ENCODE measurements at regions not wholly inside any gene's neighbourhood (a gene's known extent, or its start where the extent isn't known, plus 50 kb on each side); places are given as distances from the start of the nearest gene placed in this dataset.

DNA sequence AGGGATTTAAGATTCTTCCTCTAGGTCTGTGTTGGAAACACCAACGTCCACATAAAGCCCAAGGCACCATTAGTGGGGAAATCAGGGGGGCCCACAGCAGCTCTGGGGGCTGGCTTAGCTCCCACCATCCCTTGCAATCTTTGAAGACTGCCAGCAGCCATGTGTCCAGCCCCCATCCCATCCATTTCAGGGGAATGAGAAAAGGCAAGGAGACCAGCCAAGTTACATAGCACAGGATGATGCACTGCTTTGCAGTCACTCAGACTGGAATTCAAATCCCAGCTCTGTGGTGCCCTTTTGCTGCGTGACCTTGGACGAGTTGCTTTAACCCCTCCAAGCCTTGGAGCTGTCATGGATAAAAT, 108.9 kb upstream of the ZMIZ1 start:
- intact Hi-C loops (cut with micrococcal nuclease), result no loop called here
- CTCF ChIA-PET, result no interaction called here
- no peaks in the 10 kb centered on the region for H3K36me3 ChIP-seq (ENCODE audit: low read depth, low read length)
- no peak overlapping the region for H3K27ac ChIP-seq (ENCODE audit: low read length)
- DNase-seq, result no peak
- H3K4me3 ChIP-seq (ENCODE audit: low read length), result no peak overlapping the region
- H3K27me3 ChIP-seq (ENCODE audit: low read length), result no peaks in the 10 kb centered on the region
- no peaks in the 10 kb centered on the region for H3F3A ChIP-seq (ENCODE audit: low read length, unreplicated experiment)
- no peak overlapping the region for H3K4me2 ChIP-seq (ENCODE audit: low read length)
- H3K4me1 ChIP-seq (ENCODE audit: insufficient read depth, low read length), result peaks cover 25% of the 10 kb centered on the region
- no peaks in the 10 kb centered on the region for H3K79me2 ChIP-seq (ENCODE audit: low read length)
- no peaks in the 10 kb centered on the region for H3K9me3 ChIP-seq (ENCODE audit: low read length)
- H3K9ac ChIP-seq (ENCODE audit: low read length), result no peak overlapping the region
- BruUV-seq (replicated peaks), result no TSS peak
- no peak overlapping the region for H2AFZ ChIP-seq (ENCODE audit: low read length)
- no peak for ATAC-seq
- POLR2A ChIA-PET (ENCODE audit: unreplicated experiment), result no interaction called here
- no peaks in the 10 kb centered on the region for H4K20me1 ChIP-seq (ENCODE audit: low read length)
- no peaks in the 10 kb centered on the region for H3K9me2 ChIP-seq (replicated peaks; ENCODE audit: low read length)
- TF ChIP-seq EZH2 (IDR thresholded peaks at IDR 0.05; ENCODE audit: low read length, unreplicated experiment), result no peak
- TF ChIP-seq EZH2phosphoT487 (IDR thresholded peaks at IDR 0.05; ENCODE audit: borderline replicate concordance, low read length), result no peak
- TF ChIP-seq CTCF (conservative IDR thresholded peaks at IDR 0.05; ENCODE audit: low read depth, low read length), result no peak

GRCh38 chr10:78960316-78960800, 108.4 kb upstream of the ZMIZ1 start:
- H2AFZ ChIP-seq (ENCODE audit: low read length), result no peak overlapping the region
- H3K4me3 ChIP-seq (ENCODE audit: low read length), result no peak overlapping the region
- intact Hi-C loops (cut with micrococcal nuclease), result no loop called here
- peaks cover 30% of the 10 kb centered on the region for H3K4me1 ChIP-seq (ENCODE audit: insufficient read depth, low read length)
- H3K4me2 ChIP-seq (ENCODE audit: low read length), result peak overlapping the region; percentile 9
- ChIA-PET CTCF (no interaction called here), POLR2A (ENCODE audit: unreplicated experiment) (no interaction called here)
- no peaks in the 10 kb centered on the region for H3K9me3 ChIP-seq (ENCODE audit: low read length)
- H3K9me2 ChIP-seq (replicated peaks; ENCODE audit: low read length), result no peaks in the 10 kb centered on the region
- H3K79me2 ChIP-seq (ENCODE audit: low read length), result no peaks in the 10 kb centered on the region
- BruUV-seq (replicated peaks), result no TSS peak
- H3K36me3 ChIP-seq (ENCODE audit: low read depth, low read length), result no peaks in the 10 kb centered on the region
- no peaks in the 10 kb centered on the region for H3F3A ChIP-seq (ENCODE audit: low read length, unreplicated experiment)
- no peak overlapping the region for H3K9ac ChIP-seq (ENCODE audit: low read length)
- TF ChIP-seq EZH2phosphoT487 (IDR thresholded peaks at IDR 0.05; ENCODE audit: borderline replicate concordance, low read length) (no peak), EZH2 (IDR thresholded peaks at IDR 0.05; ENCODE audit: low read length, unreplicated experiment) (no peak), CTCF (conservative IDR thresholded peaks at IDR 0.05; ENCODE audit: low read depth, low read length) (no peak)
- no peaks in the 10 kb centered on the region for H3K27me3 ChIP-seq (ENCODE audit: low read length)
- DNase-seq (peak; percentile 99), ATAC-seq (peak; percentile 12)
- peak overlapping the region; percentile 1; the same call in 1 of the 2 replicates for H3K27ac ChIP-seq (ENCODE audit: low read length)
- H4K20me1 ChIP-seq (ENCODE audit: low read length), result no peaks in the 10 kb centered on the region

GRCh38 chr10:78961760-78962159, 107.0 kb upstream of the ZMIZ1 start:
- BruUV-seq (replicated peaks), result no TSS peak
- ChIA-PET CTCF (no interaction called here), POLR2A (ENCODE audit: unreplicated experiment) (interaction anchor here (1.0 kb wide), 1 partner anchor 32 kb away, joined by 3 read pairs; no protein-coding TSS in a partner anchor)
- H3K4me3 ChIP-seq (ENCODE audit: low read length), result no peak overlapping the region
- H4K20me1 ChIP-seq (ENCODE audit: low read length), result no peaks in the 10 kb centered on the region
- H3K4me2 ChIP-seq (ENCODE audit: low read length), result no peak overlapping the region
- intact Hi-C loops (cut with micrococcal nuclease), result no loop called here
- H3K27me3 ChIP-seq (ENCODE audit: low read length), result no peaks in the 10 kb centered on the region
- no peak overlapping the region for H3K9ac ChIP-seq (ENCODE audit: low read length)
- no peak overlapping the region for H2AFZ ChIP-seq (ENCODE audit: low read length)
- no peaks in the 10 kb centered on the region for H3K79me2 ChIP-seq (ENCODE audit: low read length)
- peaks cover 39% of the 10 kb centered on the region for H3K4me1 ChIP-seq (ENCODE audit: insufficient read depth, low read length)
- no peak overlapping the region for H3K27ac ChIP-seq (ENCODE audit: low read length)
- no peaks in the 10 kb centered on the region for H3F3A ChIP-seq (ENCODE audit: low read length, unreplicated experiment)
- no peak for TF ChIP-seq CTCF (conservative IDR thresholded peaks at IDR 0.05; ENCODE audit: low read depth, low read length)
- no peak for TF ChIP-seq EZH2 (IDR thresholded peaks at IDR 0.05; ENCODE audit: low read length, unreplicated experiment)
- no peak for TF ChIP-seq EZH2phosphoT487 (IDR thresholded peaks at IDR 0.05; ENCODE audit: borderline replicate concordance, low read length)
- H3K9me3 ChIP-seq (ENCODE audit: low read length), result no peaks in the 10 kb centered on the region
- DNase-seq (no peak), ATAC-seq (no peak)
- no peaks in the 10 kb centered on the region for H3K9me2 ChIP-seq (replicated peaks; ENCODE audit: low read length)
- no peaks in the 10 kb centered on the region for H3K36me3 ChIP-seq (ENCODE audit: low read depth, low read length)

All from PC-3 (cell line).